CD14-positive monocyte (primary cell): ENCODE measurements at regions not wholly inside any gene's neighbourhood (a gene's known extent, or its start where the extent isn't known, plus 50 kb on each side); places are given as distances from the start of the nearest gene placed in this dataset.

ENCODE experiments used
- DNase-seq, 3 donors: peaks; one replicate each; pipeline ENCODE4 v3.0.0-alpha.2; 2011 to 2022
- H2AFZ ChIP-seq: 2 replicates; pipeline ENCODE4 v1.6.0; 2012; ENCODE audit warnings: mild to moderate bottlenecking, low read depth, low read length, inconsistent platforms; ENCODE audit not compliant: insufficient read depth, poor library complexity, severe bottlenecking
- H3K27ac ChIP-seq, 2 donors: 1 replicate in 1 of 2; 2 replicates in 1 of 2; pipeline ENCODE4 v1.5.1; 2012 to 2013; ENCODE audit warnings: low read length in 2 of 2, control low read depth in 1 of 2, inconsistent platforms in 1 of 2, low read depth in 1 of 2, mild to moderate bottlenecking in 1 of 2
- H3K27me3 ChIP-seq, 2 donors: one replicate each; pipeline versions ENCODE4 v1.6.0 to v1.6.1; 2011 to 2013; ENCODE audit warnings: low read length in 2 of 2; ENCODE audit not compliant: control insufficient read depth in 2 of 2, insufficient read depth in 2 of 2
- H3K36me3 ChIP-seq, 2 donors: replicated peaks in 1 of 2; 1 replicate in 1 of 2; 2 replicates in 1 of 2; pipeline versions ENCODE4 v1.5.1 to v1.6.1; 2012 to 2013; ENCODE audit warnings: low read length in 2 of 2, control low read depth in 1 of 2, inconsistent platforms in 1 of 2, mild to moderate bottlenecking in 1 of 2; ENCODE audit not compliant: insufficient read depth in 2 of 2, control insufficient read depth in 1 of 2
- H3K4me1 ChIP-seq, 2 donors: 1 replicate in 1 of 2; 2 replicates in 1 of 2; pipeline versions ENCODE4 v1.5.1 to v1.6.1; 2012 to 2013; ENCODE audit warnings: low read length in 2 of 2, control low read depth in 1 of 2, inconsistent platforms in 1 of 2, mild to moderate bottlenecking in 1 of 2, moderate library complexity in 1 of 2; ENCODE audit not compliant: insufficient read depth in 2 of 2, control insufficient read depth in 1 of 2
- H3K4me2 ChIP-seq: replicated peaks from 2 replicates; pipeline ENCODE3; 2012; ENCODE audit warnings: low read length, moderate library complexity, mild to moderate bottlenecking; ENCODE audit not compliant: poor library complexity, severe bottlenecking; ENCODE audit errors: extremely low read depth
- H3K4me3 ChIP-seq, 3 experiments: fragments of 200-600 bp in 1 of 3; sonication (generic) in 1 of 3; replicated peaks in 1 of 3; 1 replicate in 2 of 3; 2 replicates in 1 of 3; pipeline ENCODE4 v1.5.1; 2011 to 2013; ENCODE audit warnings: low read length in 3 of 3, mild to moderate bottlenecking in 3 of 3, control low read depth in 2 of 3, low read depth in 2 of 3, inconsistent platforms in 1 of 3, moderate library complexity in 1 of 3
- H3K79me2 ChIP-seq: 2 replicates; pipeline ENCODE4 v1.6.0; 2012; ENCODE audit warnings: mild to moderate bottlenecking, control low read depth, inconsistent platforms, low read length, moderate library complexity; ENCODE audit not compliant: insufficient read depth
- H3K9ac ChIP-seq: 2 replicates; pipeline ENCODE4 v1.6.0; 2017; ENCODE audit warnings: low read length, mild to moderate bottlenecking; ENCODE audit not compliant: insufficient read depth, poor library complexity, severe bottlenecking
- H3K9me3 ChIP-seq, 2 donors: replicated peaks in 1 of 2; 1 replicate in 1 of 2; 2 replicates in 1 of 2; pipeline versions ENCODE4 v1.5.1 to v1.6.1; 2012 to 2013; ENCODE audit warnings: low read length in 2 of 2, control low read depth in 1 of 2; ENCODE audit not compliant: control insufficient read depth in 1 of 2, insufficient read depth in 1 of 2
- H4K20me1 ChIP-seq: 2 replicates; pipeline ENCODE4 v1.6.0; 2012; ENCODE audit warnings: mild to moderate bottlenecking, low read length, control low read depth, moderate library complexity; ENCODE audit not compliant: insufficient read depth
- H3K27ac Mint-ChIP-seq, 7 donors: one replicate each; pipeline ENCODE4 v1.8.0; 2020; ENCODE audit warnings: mild to moderate bottlenecking in 7 of 7, mixed read lengths in 7 of 7, moderate library complexity in 6 of 7, inconsistent platforms in 2 of 7
- H3K27me3 Mint-ChIP-seq, 3 donors: one replicate each; pipeline ENCODE4 v1.8.0; 2021 to 2022; ENCODE audit warnings: low read depth in 3 of 3, mild to moderate bottlenecking in 3 of 3, mixed read lengths in 3 of 3, moderate library complexity in 3 of 3, inconsistent platforms in 1 of 3
- H3K36me3 Mint-ChIP-seq, 2 donors: one replicate each; pipeline ENCODE4 v1.8.0; 2020; ENCODE audit warnings: mixed read lengths in 2 of 2, inconsistent platforms in 1 of 2, mild to moderate bottlenecking in 1 of 2
- H3K4me1 Mint-ChIP-seq: one replicate; pipeline ENCODE4 v1.8.0; 2020; ENCODE audit warnings: mild to moderate bottlenecking, mixed read lengths
- H3K4me3 Mint-ChIP-seq, 2 donors: one replicate each; pipeline ENCODE4 v1.8.0; 2020; ENCODE audit warnings: mild to moderate bottlenecking in 2 of 2, mixed read lengths in 2 of 2, moderate library complexity in 1 of 2
- H3K9me3 Mint-ChIP-seq, 7 donors: one replicate each; pipeline ENCODE4 v1.8.0; 2020 to 2022; ENCODE audit warnings: mixed read lengths in 7 of 7, mild to moderate bottlenecking in 6 of 7, moderate library complexity in 6 of 7, inconsistent platforms in 2 of 7
- WGBS: methylation state at CpG from one replicate; pipeline ENCODE4 v1.1.5; 2013; ENCODE audit warnings: missing lambda C conversion rate; ENCODE audit not compliant: insufficient coverage; 5-methylcytosine and 5-hydroxymethylcytosine counted together
- intact Hi-C, 2 donors: fragments of 100-400 bp; cut with micrococcal nuclease; formaldehyde crosslinking; loops; one replicate each; pipeline versions ENCODE4 v1.15.0 to v1.15.1; 2023
- TF ChIP-seq, protein P1 (sequence below): fragments of 200-600 bp; IDR thresholded peaks from one replicate; pipeline ENCODE4 v1.8.0; 2022; ENCODE audit warnings: antibody characterized with exemption, mild to moderate bottlenecking

DNA sequence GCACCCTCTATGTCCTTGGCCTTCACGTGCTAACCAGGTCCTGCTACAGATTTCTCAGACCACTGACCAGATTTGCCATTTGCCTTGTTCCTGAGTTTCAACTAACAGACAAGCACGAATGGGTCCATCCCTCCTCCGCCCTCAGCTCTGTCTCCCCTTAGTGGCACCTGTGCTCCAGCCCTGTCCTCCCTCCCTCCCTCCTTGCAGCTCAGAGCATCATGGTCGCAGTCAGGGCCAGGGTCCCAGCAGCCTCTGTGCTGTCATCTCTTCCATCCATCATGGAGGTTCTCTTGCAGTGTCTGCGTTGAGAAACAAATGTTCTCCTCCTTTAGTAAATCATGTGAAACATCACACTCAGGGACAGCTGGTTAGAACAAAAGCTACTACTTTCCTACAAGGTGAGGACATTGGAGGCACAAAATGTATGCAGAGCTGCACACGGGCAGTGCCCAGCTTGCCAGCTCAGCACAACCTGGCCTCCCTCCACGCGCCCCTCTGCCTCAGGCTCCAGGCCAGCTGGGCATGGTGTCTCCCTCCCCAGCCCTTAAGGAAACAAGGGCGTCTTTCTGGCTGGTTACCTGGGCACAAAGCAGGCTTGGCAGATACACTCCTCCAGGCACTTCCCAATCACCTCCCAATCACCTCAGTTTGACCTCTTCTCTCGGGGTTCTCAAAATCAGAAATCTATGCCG lies 79.5 kb upstream of the ATP6AP2 start:
- TF ChIP-seq, protein P1, sequence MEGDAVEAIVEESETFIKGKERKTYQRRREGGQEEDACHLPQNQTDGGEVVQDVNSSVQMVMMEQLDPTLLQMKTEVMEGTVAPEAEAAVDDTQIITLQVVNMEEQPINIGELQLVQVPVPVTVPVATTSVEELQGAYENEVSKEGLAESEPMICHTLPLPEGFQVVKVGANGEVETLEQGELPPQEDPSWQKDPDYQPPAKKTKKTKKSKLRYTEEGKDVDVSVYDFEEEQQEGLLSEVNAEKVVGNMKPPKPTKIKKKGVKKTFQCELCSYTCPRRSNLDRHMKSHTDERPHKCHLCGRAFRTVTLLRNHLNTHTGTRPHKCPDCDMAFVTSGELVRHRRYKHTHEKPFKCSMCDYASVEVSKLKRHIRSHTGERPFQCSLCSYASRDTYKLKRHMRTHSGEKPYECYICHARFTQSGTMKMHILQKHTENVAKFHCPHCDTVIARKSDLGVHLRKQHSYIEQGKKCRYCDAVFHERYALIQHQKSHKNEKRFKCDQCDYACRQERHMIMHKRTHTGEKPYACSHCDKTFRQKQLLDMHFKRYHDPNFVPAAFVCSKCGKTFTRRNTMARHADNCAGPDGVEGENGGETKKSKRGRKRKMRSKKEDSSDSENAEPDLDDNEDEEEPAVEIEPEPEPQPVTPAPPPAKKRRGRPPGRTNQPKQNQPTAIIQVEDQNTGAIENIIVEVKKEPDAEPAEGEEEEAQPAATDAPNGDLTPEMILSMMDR: no peak
- H3K27ac ChIP-seq: no peak overlapping the region
- Mint-ChIP-seq H3K9me3 (peaks cover 0 to 2% (median 0%) of the 10 kb centered on the region in 7 donors), H3K4me3 (no peak overlapping the region), H3K36me3 (no peaks in the 10 kb centered on the region), H3K27me3 (peaks cover 0 to 11% (median 4%) of the 10 kb centered on the region in 3 donors), H3K27ac (no peak overlapping the region), H3K4me1 (no peaks in the 10 kb centered on the region)
- H3K4me1 ChIP-seq: no peaks in the 10 kb centered on the region
- no peaks in the 10 kb centered on the region for H4K20me1 ChIP-seq
- H2AFZ ChIP-seq: no peak overlapping the region
- no peak overlapping the region for H3K4me2 ChIP-seq
- WGBS: 93% methylated on average over 3 of the region's 11 CpGs
- H3K9ac ChIP-seq: no peak overlapping the region
- H3K36me3 ChIP-seq: no peaks in the 10 kb centered on the region
- H3K4me3 ChIP-seq: no peak overlapping the region
- H3K79me2 ChIP-seq: no peaks in the 10 kb centered on the region
- intact Hi-C loops: no loop called here
- no peaks in the 10 kb centered on the region for H3K9me3 ChIP-seq
- H3K27me3 ChIP-seq: peaks cover 0 to under 1% of the 10 kb centered on the region in 2 donors
- no peak for DNase-seq

DNA sequence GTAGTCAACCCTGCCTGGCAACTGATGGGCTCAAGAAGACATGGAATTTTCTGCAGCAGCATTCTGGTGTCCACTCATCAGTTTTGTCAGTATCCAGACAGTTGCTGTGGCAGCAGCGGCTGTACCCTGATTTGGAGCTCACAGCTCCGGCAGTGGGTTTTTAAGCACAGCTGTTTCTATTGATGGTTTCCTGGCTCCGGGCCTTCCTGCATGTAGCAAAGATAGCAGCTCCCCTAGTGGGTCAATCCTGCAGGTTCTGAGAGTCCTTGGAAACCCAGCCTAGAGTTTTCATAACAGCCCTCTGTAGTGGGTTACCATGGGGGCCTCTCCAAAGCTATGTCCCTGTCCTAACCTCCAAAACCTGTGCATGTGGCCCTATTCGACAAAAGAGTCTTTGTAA lies 84.0 kb upstream of the ATP6AP2 start:
- no peak overlapping the region for H2AFZ ChIP-seq
- H3K36me3 Mint-ChIP-seq: no peaks in the 10 kb centered on the region
- no peaks in the 10 kb centered on the region for H3K36me3 ChIP-seq
- no peaks in the 10 kb centered on the region for H4K20me1 ChIP-seq
- H3K4me2 ChIP-seq: no peak overlapping the region
- H3K9me3 Mint-ChIP-seq: peaks cover 0 to 8% (median 4%) of the 10 kb centered on the region in 7 donors
- no peak for DNase-seq
- H3K27me3 Mint-ChIP-seq: peaks cover 0 to 19% (median 3%) of the 10 kb centered on the region in 3 donors
- peaks cover 0 to 4% of the 10 kb centered on the region in 2 donors for H3K9me3 ChIP-seq
- H3K4me3 ChIP-seq: no peak overlapping the region
- H3K9ac ChIP-seq: no peak overlapping the region
- H3K4me3 Mint-ChIP-seq: no peak overlapping the region
- H3K79me2 ChIP-seq: no peaks in the 10 kb centered on the region
- no peaks in the 10 kb centered on the region for H3K4me1 ChIP-seq
- H3K27ac Mint-ChIP-seq: no peak overlapping the region
- intact Hi-C loops: no loop called here
- no peak overlapping the region for H3K27ac ChIP-seq
- H3K4me1 Mint-ChIP-seq: peaks cover 4% of the 10 kb centered on the region
- no CpG with 5 or more reads among the region's 4 CpGs for WGBS
- H3K27me3 ChIP-seq: peaks cover 0 to 2% of the 10 kb centered on the region in 2 donors
- TF ChIP-seq, protein P1: no peak
